A549 (cell line): ENCODE measurements at regions not wholly inside any gene's neighbourhood (a gene's known extent, or its start where the extent isn't known, plus 50 kb on each side); places are given as distances from the start of the nearest gene placed in this dataset.
"Not testable (repeated sequence)": the region's sequence is repeated elsewhere in the genome, so short reads cannot be mapped to it uniquely, and the experiment has no call there.

Experiments
- ATAC-seq, 2 experiments: fragments of 200-7000 bp in 1 of 2; fragments of >200 bp in 1 of 2; cut with Nextera tagmentation in 1 of 2; cut with Tn5 transposase in 1 of 2; 3 replicates each; pipeline versions ENCODE4 v1.8.0 to v1.9.1; 2018 to 2020; ENCODE audit warnings: mild to moderate bottlenecking in 1 of 2, moderate library complexity in 1 of 2
- CTCF ChIA-PET: fragments of 300-600 bp; sonication (Branson Sonifier 250); formaldehyde crosslinking; extraction: SDS; loops from one replicate; lab custom pipeline; 2021; ENCODE audit warnings: antibody characterized with exemption, inconsistent platforms; lab: Yijun Ruan, JAX
- POLR2A ChIA-PET: fragments of 350-600 bp; formaldehyde crosslinking; extraction: SDS; loops from one replicate; lab custom pipeline; 2021; ENCODE audit warnings: antibody characterized with exemption, inconsistent platforms; lab: Yijun Ruan, JAX
- DNase-seq, 2 experiments: peaks; one replicate each; pipeline versions ENCODE4 v3.0.0 to v3.0.0-alpha.2; 2011 to 2016; ENCODE audit warnings: low read depth in 1 of 2, low spot score in 1 of 2
- FAIRE-seq: peaks from 2 replicates; lab custom pipeline; 2011; peaks lifted over from hg19 to GRCh38; lab: Jason Lieb, UNC
- H3K27ac ChIP-seq, 2 experiments: fragments of >200 bp; sonication (Bioruptor Twin); formaldehyde crosslinking; 3 replicates each; pipeline ENCODE4 v1.5.1; 2016 to 2017
- H3K4me1 ChIP-seq: fragments of >200 bp; sonication (Bioruptor Twin); formaldehyde crosslinking; 3 replicates; pipeline ENCODE4 v1.6.1; 2016
- H3K4me2 ChIP-seq: fragments of >200 bp; sonication (Bioruptor Twin); formaldehyde crosslinking; 3 replicates; pipeline ENCODE4 v1.6.1; 2016
- H3K4me3 ChIP-seq: fragments of >200 bp; sonication (Bioruptor Twin); formaldehyde crosslinking; 3 replicates; pipeline ENCODE4 v1.5.1; 2016
- H3K9me3 ChIP-seq: fragments of >200 bp; sonication (Bioruptor Twin); formaldehyde crosslinking; 3 replicates; pipeline ENCODE4 v1.6.1; 2016
- BHLHE40 ChIP-seq: IDR thresholded peaks from 2 replicates; pipeline ENCODE4 v1.6.1; 2012; ENCODE audit warnings: low read depth, low read length, inconsistent platforms
- CBX2 ChIP-seq: fragments of 200-600 bp; sonication (generic); IDR thresholded peaks from 2 replicates; pipeline ENCODE4 v1.6.1; 2016; ENCODE audit warnings: low read depth, mild to moderate bottlenecking, borderline replicate concordance
- CHD2 ChIP-seq: fragments of 150-350 bp; IDR thresholded peaks from 2 replicates; pipeline ENCODE4 v1.6.1; 2014; ENCODE audit warnings: low read length; ENCODE audit not compliant: partially characterized antibody
- CHD4 ChIP-seq: fragments of 200-600 bp; sonication (generic); IDR thresholded peaks from 2 replicates; pipeline ENCODE4 v1.6.1; 2016; ENCODE audit warnings: antibody characterized with exemption, mild to moderate bottlenecking, borderline replicate concordance
- CTCF ChIP-seq: fragments of >200 bp; sonication (Bioruptor Twin); formaldehyde crosslinking; IDR thresholded peaks from 3 replicates; pipeline ENCODE4 v1.5.1; 2016
- ELK1 ChIP-seq: fragments of 150-350 bp; IDR thresholded peaks from 2 replicates; pipeline ENCODE4 v1.6.1; 2014; ENCODE audit warnings: low read depth, mild to moderate bottlenecking, low read length
- EP300 ChIP-seq, 2 experiments: fragments of >200 bp; sonication (Bioruptor Twin); formaldehyde crosslinking; IDR thresholded peaks; 2 replicates in 1 of 2; 3 replicates in 1 of 2; pipeline ENCODE4 v1.6.1; 2016 to 2017
- ESRRA ChIP-seq: fragments of 150-350 bp; IDR thresholded peaks from 2 replicates; pipeline ENCODE4 v1.6.1; 2014; ENCODE audit warnings: mild to moderate bottlenecking, low read length, borderline replicate concordance
- FOSB ChIP-seq: fragments of 250-450 bp; sonication (Bioruptor Pico); IDR thresholded peaks from 2 replicates; pipeline ENCODE4 v1.5.0; 2020; ENCODE audit warnings: mild to moderate bottlenecking, moderate library complexity
- FOXS1 ChIP-seq: fragments of 250-450 bp; sonication (Bioruptor Pico); IDR thresholded peaks from 2 replicates; pipeline ENCODE4 v1.5.0; 2020; ENCODE audit warnings: mild to moderate bottlenecking, moderate library complexity
- HDAC2 ChIP-seq: fragments of 200-600 bp; sonication (generic); IDR thresholded peaks from 2 replicates; pipeline ENCODE4 v1.6.1; 2016
- HES2 ChIP-seq: fragments of >200 bp; sonication (Bioruptor Twin); formaldehyde crosslinking; IDR thresholded peaks from 2 replicates; pipeline ENCODE4 v1.6.1; 2016
- HEYL ChIP-seq: fragments of 250-450 bp; sonication (Bioruptor Pico); IDR thresholded peaks from 2 replicates; pipeline ENCODE4 v1.8.0; 2021; ENCODE audit warnings: mild to moderate bottlenecking, moderate library complexity
- MAFK ChIP-seq: fragments of 450-650 bp; IDR thresholded peaks from 2 replicates; pipeline ENCODE4 v1.6.1; 2014; ENCODE audit not compliant: partially characterized antibody
- MAX ChIP-seq: IDR thresholded peaks from 2 replicates; pipeline ENCODE4 v1.6.1; 2012
- MYC ChIP-seq: IDR thresholded peaks from 2 replicates; pipeline ENCODE4 v1.6.1; 2012; ENCODE audit warnings: mild to moderate bottlenecking, inconsistent platforms, low read length, improper control_type of control experiment, borderline replicate concordance
- NPAS2 ChIP-seq: fragments of 250-450 bp; sonication (Bioruptor Pico); IDR thresholded peaks from 2 replicates; pipeline ENCODE4 v1.8.0; 2022; ENCODE audit warnings: mild to moderate bottlenecking, moderate library complexity, borderline replicate concordance
- RAD21 ChIP-seq, 2 experiments: fragments of >200 bp in 1 of 2; sonication (Bioruptor Twin) in 1 of 2; formaldehyde crosslinking in 1 of 2; IDR thresholded peaks in 1 of 2; conservative IDR thresholded peaks in 1 of 2; 2 replicates in 1 of 2; 3 replicates in 1 of 2; pipeline ENCODE4 v1.6.1; 2012 to 2018; ENCODE audit warnings: inconsistent platforms in 1 of 2
- REST ChIP-seq: fragments of 200-600 bp; sonication (generic); IDR thresholded peaks from 2 replicates; pipeline ENCODE4 v1.6.1; 2016; ENCODE audit warnings: antibody characterized with exemption, mild to moderate bottlenecking, moderate library complexity
- SMC3 ChIP-seq: fragments of >200 bp; sonication (Bioruptor Twin); formaldehyde crosslinking; IDR thresholded peaks from 3 replicates; pipeline ENCODE4 v1.6.1; 2018; ENCODE audit warnings: inconsistent platforms
- SREBF2 ChIP-seq: fragments of 450-650 bp; IDR thresholded peaks from 2 replicates; pipeline ENCODE4 v1.6.1; 2014; ENCODE audit warnings: mild to moderate bottlenecking, moderate library complexity
- USF2 ChIP-seq: fragments of 450-650 bp; IDR thresholded peaks from 2 replicates; pipeline ENCODE4 v1.6.1; 2014; ENCODE audit warnings: antibody characterized with exemption
- ZNF302 ChIP-seq: fragments of 250-450 bp; sonication (Bioruptor Pico); IDR thresholded peaks from 2 replicates; pipeline ENCODE4 v1.9.0; 2021; ENCODE audit warnings: inconsistent platforms, mild to moderate bottlenecking, moderate library complexity
- ZSCAN20 ChIP-seq: fragments of 250-450 bp; sonication (Bioruptor Pico); IDR thresholded peaks from 2 replicates; pipeline ENCODE4 v1.8.0; 2022; ENCODE audit warnings: mild to moderate bottlenecking, moderate library complexity
- WGBS: methylation state at CpG from one replicate; pipeline ENCODE4 v1.1.6; 2017; ENCODE audit errors: missing lambda C conversion rate; 5-methylcytosine and 5-hydroxymethylcytosine counted together
- TF ChIP-seq, protein P1 (sequence below): IDR thresholded peaks from 2 replicates; pipeline ENCODE4 v1.6.1; 2012; ENCODE audit warnings: low read depth, borderline replicate concordance

GRCh38 chr2:107743274-107743673 is 83.4 kb upstream of the RGPD4 start:
- Histone ChIP-seq H3K27ac (no peak overlapping the region), H3K4me1 (no peaks in the 10 kb centered on the region), H3K4me2 (no peak overlapping the region), H3K4me3 (no peak overlapping the region), H3K9me3 (no peaks in the 10 kb centered on the region)
- DNase-seq (no peak), ATAC-seq (no peak), FAIRE-seq (no peak)
- ChIA-PET POLR2A (no interaction called here), CTCF (interaction anchor here (0.6 kb wide), 1 partner anchor 412 kb away, joined by 5 read pairs; no protein-coding TSS in a partner anchor)
- WGBS = 73% methylated on average over 5 of the region's 5 CpGs
- TF ChIP-seq MYC (no peak), REST (no peak), RAD21 (conservative IDR thresholded peaks at IDR 0.05 in 1 of 2, IDR thresholded peaks at IDR 0.05 in 1 of 2) (no peak), USF2 (no peak), SREBF2 (no peak), EP300 (IDR thresholded peaks at IDR 0.05) (no peak), BHLHE40 (no peak), ELK1 (no peak), CHD2 (no peak), ZNF302 (CRISPR knock-in tag) (no peak), CBX2 (no peak), HEYL (CRISPR knock-in tag) (no peak), SMC3 (no peak), CHD4 (no peak), FOSB (CRISPR knock-in tag) (no peak), CTCF (no peak), FOXS1 (CRISPR knock-in tag) (no peak)
- TF ChIP-seq, protein P1, sequence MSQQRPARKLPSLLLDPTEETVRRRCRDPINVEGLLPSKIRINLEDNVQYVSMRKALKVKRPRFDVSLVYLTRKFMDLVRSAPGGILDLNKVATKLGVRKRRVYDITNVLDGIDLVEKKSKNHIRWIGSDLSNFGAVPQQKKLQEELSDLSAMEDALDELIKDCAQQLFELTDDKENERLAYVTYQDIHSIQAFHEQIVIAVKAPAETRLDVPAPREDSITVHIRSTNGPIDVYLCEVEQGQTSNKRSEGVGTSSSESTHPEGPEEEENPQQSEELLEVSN = no peak

- H3K9me3 ChIP-seq = no peaks in the 10 kb centered on the region
- WGBS = 45% methylated on average over 3 of the region's 3 CpGs
- no peak for TF ChIP-seq ELK1
- no peak for TF ChIP-seq HDAC2
- no peak for TF ChIP-seq NPAS2
- TF ChIP-seq ZSCAN20 = no peak
- no peak for TF ChIP-seq MAX
- no peak for TF ChIP-seq HES2
- no peak for TF ChIP-seq ESRRA
- TF ChIP-seq MAFK = no peak
- TF ChIP-seq CHD4 = no peak
- TF ChIP-seq, all 56 proteins: peak for 0
- DNase-seq (no peak), ATAC-seq (no peak), FAIRE-seq (no peak)
- ChIA-PET POLR2A (no interaction called here), CTCF (no interaction called here)
- no peak overlapping the region for H3K4me3 ChIP-seq
- H3K4me2 ChIP-seq = no peak overlapping the region
- H3K27ac ChIP-seq = no peak overlapping the region
- no peaks in the 10 kb centered on the region for H3K4me1 ChIP-seq
These were observed 81.6 kb upstream of the RGPD4 start for GRCh38 chr2:107745100-107745499.

- ATAC-seq, H3K9me3 ChIP-seq, H3K4me1 ChIP-seq, FAIRE-seq, H3K27ac ChIP-seq, CTCF ChIA-PET, H3K4me3 ChIP-seq, POLR2A ChIA-PET, DNase-seq, H3K4me2 ChIP-seq: not testable (repeated sequence)
- 59% methylated on average over 13 of the region's 13 CpGs for WGBS
These were observed 80.0 kb upstream of the RGPD4 start for GRCh38 chr2:107746552-107747198.
